ENCODE measurements at regions not wholly inside any gene's neighbourhood (a gene's known extent, or its start where the extent isn't known, plus 50 kb on each side); places are given as distances from the start of the nearest gene placed in this dataset.

- DNase-seq = no peak
Measured at GRCh38 chr9:28628031-28628430, 1054.8 kb upstream of the C9orf72 start.

- DNase-seq = no peak
Measured at GRCh38 chr9:28648723-28649122, 1075.4 kb upstream of the C9orf72 start.

- DNase-seq = no peak
Measured at GRCh38 chr9:28650327-28650726, 1077.0 kb upstream of the C9orf72 start.

- no peak for DNase-seq
Measured at GRCh38 chr9:28651050-28651722, 1077.9 kb upstream of the C9orf72 start.

GRCh38 chr9:28653216-28653615 lies 1079.9 kb upstream of the C9orf72 start:
- no peak for DNase-seq

- DNase-seq = no peak
Measured at GRCh38 chr9:28656727-28657126, 1083.4 kb upstream of the C9orf72 start.

- no peak for DNase-seq
Measured at GRCh38 chr9:28661853-28662252, 1088.6 kb upstream of the C9orf72 start.

GRCh38 chr9:28662675-28663074 lies 1089.4 kb upstream of the C9orf72 start:
- DNase-seq = no peak

- DNase-seq = no peak
Measured at GRCh38 chr9:28668158-28668557, 1094.9 kb upstream of the C9orf72 start.

- DNase-seq = no peak
Measured at GRCh38 chr9:28671000-28671399, 1097.7 kb upstream of the C9orf72 start.

- DNase-seq = no peak
Measured at GRCh38 chr9:28678097-28678496, 1104.8 kb upstream of the C9orf72 start.

- DNase-seq = peak; percentile 12
Measured at GRCh38 chr9:28688172-28688571, 1114.9 kb upstream of the C9orf72 start.

- no peak for DNase-seq
Measured at GRCh38 chr9:28692012-28692411, 1118.7 kb upstream of the C9orf72 start.

- DNase-seq = no peak
Measured at GRCh38 chr9:28696960-28697359, 1123.7 kb upstream of the C9orf72 start.

- no peak for DNase-seq
Measured at GRCh38 chr9:28699632-28700031, 1126.4 kb upstream of the C9orf72 start.

- DNase-seq = no peak
Measured at GRCh38 chr9:28707616-28708015, 1134.3 kb upstream of the C9orf72 start.

GRCh38 chr9:28714188-28714587 lies 1140.9 kb upstream of the C9orf72 start:
- DNase-seq = no peak

GRCh38 chr9:28718226-28718625 lies 1144.9 kb upstream of the C9orf72 start:
- no peak for DNase-seq

- DNase-seq = no peak
Measured at GRCh38 chr9:28720746-28721145, 1147.5 kb upstream of the C9orf72 start.

- no peak for DNase-seq
Measured at GRCh38 chr9:28730111-28730510, 1156.8 kb upstream of the C9orf72 start.

- peak; percentile 3 for DNase-seq
Measured at GRCh38 chr9:28735738-28736342, 1162.6 kb upstream of the C9orf72 start.

GRCh38 chr9:28741459-28741858 lies 1168.2 kb upstream of the C9orf72 start:
- DNase-seq = no peak

GRCh38 chr9:28747351-28747985 lies 1174.2 kb upstream of the C9orf72 start:
- DNase-seq = peak; percentile 24

GRCh38 chr9:28750136-28750535 lies 1176.9 kb upstream of the C9orf72 start:
- DNase-seq = no peak

Data from tongue (tissue), 1 donor.